GM12874 (cell line): ENCODE measurements at regions not wholly inside any gene's neighbourhood (a gene's known extent, or its start where the extent isn't known, plus 50 kb on each side); places are given as distances from the start of the nearest gene placed in this dataset.

Experiments used
- CTCF ChIP-seq: IDR thresholded peaks from 2 replicates; pipeline ENCODE4 v1.5.1; 2011; ENCODE audit warnings: low read depth, mild to moderate bottlenecking, control low read depth, low read length, moderate library complexity; ENCODE audit not compliant: insufficient read depth

- TF ChIP-seq CTCF, result no peak
Measured at GRCh38 chrX:10929747-10930146, 181.4 kb upstream of the HCCS start.

- TF ChIP-seq CTCF, result no peak
Measured at GRCh38 chrX:10930151-10930550, 181.0 kb upstream of the HCCS start.

- no peak for TF ChIP-seq CTCF
Measured at GRCh38 chrX:10931976-10932375, 179.2 kb upstream of the HCCS start.

GRCh38 chrX:10932842-10933440, 178.2 kb upstream of the HCCS start:
- no peak for TF ChIP-seq CTCF

GRCh38 chrX:10935501-10935900, 175.6 kb upstream of the HCCS start:
- no peak for TF ChIP-seq CTCF

- TF ChIP-seq CTCF, result no peak
Measured at GRCh38 chrX:10936976-10937375, 174.2 kb upstream of the HCCS start.

GRCh38 chrX:10938365-10938923, 172.7 kb upstream of the HCCS start:
- TF ChIP-seq CTCF, result no peak
